Right renal pelvis (tissue), 4 donors: ENCODE measurements at regions not wholly inside any gene's neighbourhood (a gene's known extent, or its start where the extent isn't known, plus 50 kb on each side); places are given as distances from the start of the nearest gene placed in this dataset.

Experiments
- DNase-seq, 4 donors: peaks; one replicate each; pipeline ENCODE4 v3.0.0-alpha.2; 2013; ENCODE audit warnings: low read depth in 4 of 4, low spot score in 3 of 4, missing footprints in 1 of 4

GRCh38 chr6:100186552-100186951 is 192.5 kb upstream of the MCHR2 start:
- no peak for DNase-seq

GRCh38 chr6:100185615-100186014 is 191.6 kb upstream of the MCHR2 start:
- no peak for DNase-seq

GRCh38 chr6:100184473-100184872 is 190.4 kb upstream of the MCHR2 start:
- DNase-seq: no peak

- no peak for DNase-seq
Observed at GRCh38 chr6:100182313-100182712, 188.3 kb upstream of the MCHR2 start.

GRCh38 chr6:100181309-100181708 is 187.3 kb upstream of the MCHR2 start:
- DNase-seq: no peak

GRCh38 chr6:100179576-100179975 is 185.6 kb upstream of the MCHR2 start:
- no peak for DNase-seq

- no peak for DNase-seq
Observed at GRCh38 chr6:100177956-100178355, 183.9 kb upstream of the MCHR2 start.

- DNase-seq: no peak
Observed at GRCh38 chr6:100176951-100177710, 183.1 kb upstream of the MCHR2 start.

GRCh38 chr6:100176311-100176950 is 182.4 kb upstream of the MCHR2 start:
- peak in 2 of 4 donors; percentile 18 to 45 for DNase-seq

- peak in 3 of 4 donors; percentile 58 to 70 (median 61) for DNase-seq
Observed at GRCh38 chr6:100175814-100176310, 181.8 kb upstream of the MCHR2 start.

- DNase-seq: no peak
Observed at GRCh38 chr6:100173211-100173610, 179.2 kb upstream of the MCHR2 start.

- no peak for DNase-seq
Observed at GRCh38 chr6:100172322-100172713, 178.3 kb upstream of the MCHR2 start.

- no peak for DNase-seq
Observed at GRCh38 chr6:100171533-100172321, 177.7 kb upstream of the MCHR2 start.

- no peak for DNase-seq
Observed at GRCh38 chr6:100168148-100168547, 174.1 kb upstream of the MCHR2 start.

GRCh38 chr6:100167585-100167984 is 173.6 kb upstream of the MCHR2 start:
- no peak for DNase-seq

- no peak for DNase-seq
Observed at GRCh38 chr6:100166956-100167355, 172.9 kb upstream of the MCHR2 start.

GRCh38 chr6:100165442-100165841 is 171.4 kb upstream of the MCHR2 start:
- no peak for DNase-seq

- DNase-seq: no peak
Observed at GRCh38 chr6:100163035-100163434, 169.0 kb upstream of the MCHR2 start.

- no peak for DNase-seq
Observed at GRCh38 chr6:100161782-100162365, 167.9 kb upstream of the MCHR2 start.

GRCh38 chr6:100160930-100161329 is 166.9 kb upstream of the MCHR2 start:
- no peak for DNase-seq

- DNase-seq: no peak
Observed at GRCh38 chr6:100155141-100155540, 161.1 kb upstream of the MCHR2 start.
